GM23338 (cell line): ENCODE measurements at regions not wholly inside any gene's neighbourhood (a gene's known extent, or its start where the extent isn't known, plus 50 kb on each side); places are given as distances from the start of the nearest gene placed in this dataset.

Experiments used
- ATAC-seq: fragments of 200-7000 bp; cut with Tn5 transposase; 3 replicates; pipeline ENCODE4 v1.9.1; 2020
- DNase-seq: peaks from one replicate; pipeline ENCODE4 v3.0.0-alpha.2; 2015; ENCODE audit warnings: low spot score
- H2AFZ ChIP-seq: fragments of 200-600 bp; sonication (generic); 2 replicates; pipeline ENCODE4 v1.8.0; 2016; ENCODE audit warnings: antibody characterized with exemption, mild to moderate bottlenecking, moderate library complexity
- H3F3A ChIP-seq: fragments of 200-600 bp; sonication (generic); replicated peaks from 2 replicates; pipeline ENCODE4 v1.8.0; 2017; ENCODE audit warnings: antibody characterized with exemption, mixed run types, low read depth
- H3K27ac ChIP-seq: fragments of 200-600 bp; sonication (generic); 2 replicates; pipeline ENCODE4 v1.6.1; 2016; ENCODE audit warnings: low read depth
- H3K27me3 ChIP-seq: fragments of 200-600 bp; sonication (generic); 2 replicates; pipeline ENCODE4 v1.8.0; 2016; ENCODE audit warnings: mild to moderate bottlenecking, mixed run types, moderate library complexity; ENCODE audit not compliant: insufficient read depth
- H3K36me3 ChIP-seq: fragments of 200-600 bp; sonication (generic); 2 replicates; pipeline ENCODE4 v1.8.0; 2016; ENCODE audit warnings: mild to moderate bottlenecking; ENCODE audit not compliant: insufficient read depth
- H3K4me1 ChIP-seq: fragments of 200-600 bp; sonication (generic); 2 replicates; pipeline ENCODE4 v1.8.0; 2016; ENCODE audit warnings: mild to moderate bottlenecking, moderate library complexity; ENCODE audit not compliant: insufficient read depth
- H3K4me2 ChIP-seq: fragments of 200-600 bp; sonication (generic); 2 replicates; pipeline ENCODE4 v1.7.1; 2017; ENCODE audit warnings: mixed run types
- H3K4me3 ChIP-seq: fragments of 200-600 bp; sonication (generic); 2 replicates; pipeline ENCODE4 v1.6.1; 2016; ENCODE audit warnings: mixed run types
- H3K79me2 ChIP-seq: fragments of 200-600 bp; sonication (generic); replicated peaks from 2 replicates; pipeline ENCODE4 v1.8.0; 2017; ENCODE audit warnings: mild to moderate bottlenecking; ENCODE audit not compliant: insufficient read depth
- H3K9me2 ChIP-seq: fragments of 200-600 bp; sonication (generic); 2 replicates; pipeline ENCODE4 v1.8.0; 2017; ENCODE audit not compliant: insufficient read depth
- H4K20me1 ChIP-seq: fragments of 200-600 bp; sonication (generic); replicated peaks from 2 replicates; pipeline ENCODE4 v1.8.0; 2017; ENCODE audit warnings: mild to moderate bottlenecking; ENCODE audit not compliant: insufficient read depth
- H3K27ac Mint-ChIP-seq: 2 replicates; pipeline ENCODE4 v1.8.0; 2020; ENCODE audit warnings: inconsistent platforms, mild to moderate bottlenecking, moderate library complexity, mixed read lengths
- H3K27me3 Mint-ChIP-seq: 3 replicates; pipeline ENCODE4 v1.8.0; 2022; ENCODE audit warnings: low read depth, mild to moderate bottlenecking, moderate library complexity, mixed read lengths, inconsistent platforms; ENCODE audit not compliant: insufficient read depth, poor library complexity
- H3K36me3 Mint-ChIP-seq: 3 replicates; pipeline ENCODE4 v1.8.0; 2021; ENCODE audit warnings: low read depth, mild to moderate bottlenecking, inconsistent platforms, moderate library complexity, mixed read lengths
- H3K4me1 Mint-ChIP-seq: 3 replicates; pipeline ENCODE4 v1.8.0; 2020; ENCODE audit warnings: mild to moderate bottlenecking, inconsistent platforms, mixed read lengths
- H3K4me3 Mint-ChIP-seq: 3 replicates; pipeline ENCODE4 v1.8.0; 2021; ENCODE audit warnings: moderate library complexity, mild to moderate bottlenecking, inconsistent platforms, mixed read lengths
- H3K9me3 Mint-ChIP-seq: 3 replicates; pipeline ENCODE4 v1.8.0; 2020; ENCODE audit warnings: moderate library complexity, mild to moderate bottlenecking, inconsistent platforms, mixed read lengths
- CREB1 ChIP-seq: fragments of 250-450 bp; sonication (Bioruptor Pico); IDR thresholded peaks from 2 replicates; pipeline ENCODE4 v1.5.0; 2020; ENCODE audit warnings: low read depth, mild to moderate bottlenecking, moderate library complexity
- CTCF ChIP-seq, 2 experiments: fragments of 200-600 bp in 1 of 2; sonication (generic) in 1 of 2; conservative IDR thresholded peaks; 2 replicates each; pipeline versions ENCODE4 v1.5.1 to v1.6.1; 2016 to 2017; ENCODE audit warnings: antibody characterized with exemption in 2 of 2, low read depth in 2 of 2, mild to moderate bottlenecking in 2 of 2, moderate library complexity in 1 of 2
- ETS1 ChIP-seq: IDR thresholded peaks from 2 replicates; pipeline ENCODE4 v1.6.1; 2016; ENCODE audit warnings: antibody characterized with exemption
- EZH2 ChIP-seq: fragments of 200-600 bp; sonication (generic); IDR thresholded peaks from one replicate; pipeline ENCODE4 v1.8.0; 2017; ENCODE audit warnings: antibody characterized with exemption, mild to moderate bottlenecking, low read depth; ENCODE audit not compliant: unreplicated experiment
- EZH2phosphoT487 ChIP-seq: fragments of 200-600 bp; sonication (generic); IDR thresholded peaks from one replicate; pipeline ENCODE4 v1.8.1; 2018; ENCODE audit warnings: antibody characterized with exemption; ENCODE audit not compliant: unreplicated experiment
- JUNB ChIP-seq: IDR thresholded peaks from one replicate; pipeline ENCODE4 v1.6.1; 2016; ENCODE audit warnings: antibody characterized with exemption; ENCODE audit not compliant: unreplicated experiment
- NANOG ChIP-seq: IDR thresholded peaks from 2 replicates; pipeline ENCODE4 v1.6.1; 2016; ENCODE audit warnings: antibody characterized with exemption, borderline replicate concordance
- POLR2AphosphoS5 ChIP-seq: IDR thresholded peaks from 2 replicates; pipeline ENCODE4 v1.6.1; 2016; ENCODE audit warnings: antibody characterized with exemption, low read depth
- REST ChIP-seq: IDR thresholded peaks from one replicate; pipeline ENCODE4 v1.6.1; 2018; ENCODE audit warnings: antibody characterized with exemption; ENCODE audit not compliant: unreplicated experiment
- STAT1 ChIP-seq: IDR thresholded peaks from one replicate; pipeline ENCODE4 v1.6.1; 2016; ENCODE audit warnings: antibody characterized with exemption; ENCODE audit not compliant: unreplicated experiment
- ZNF114 ChIP-seq: fragments of 250-450 bp; sonication (Bioruptor Pico); IDR thresholded peaks from 2 replicates; pipeline ENCODE4 v1.5.0; 2020; ENCODE audit warnings: mild to moderate bottlenecking, moderate library complexity
- ZNF331 ChIP-seq: fragments of 250-450 bp; sonication (Bioruptor Pico); IDR thresholded peaks from 2 replicates; pipeline ENCODE4 v1.5.0; 2020; ENCODE audit warnings: low read depth, mild to moderate bottlenecking, moderate library complexity
- ZNF462 ChIP-seq: fragments of 250-450 bp; sonication (Bioruptor Pico); IDR thresholded peaks from 2 replicates; pipeline ENCODE4 v1.5.0; 2020; ENCODE audit warnings: mild to moderate bottlenecking, moderate library complexity

- Histone ChIP-seq H3K27ac (no peak overlapping the region), H3K79me2 (no peaks in the 10 kb centered on the region), H4K20me1 (no peaks in the 10 kb centered on the region), H3K4me1 (0 out of 2 replicates have a peak, but pooled peaks cover 9% of the 10 kb centered on the region), H3K9me2 (no peaks in the 10 kb centered on the region), H3K4me3 (no peak overlapping the region), H3K4me2 (no peak overlapping the region), H3K27me3 (no peaks in the 10 kb centered on the region), H3K36me3 (no peaks in the 10 kb centered on the region), H2AFZ (no peak overlapping the region), H3F3A (no peaks in the 10 kb centered on the region)
- peaks cover 11% of the 10 kb centered on the region for H3K4me1 Mint-ChIP-seq
- ATAC-seq (no peak; the same call in 2 of the 3 replicates), DNase-seq (no peak)
- no peak overlapping the region for H3K27ac Mint-ChIP-seq
- peaks cover 13% of the 10 kb centered on the region; the same call in 2 of the 3 replicates for H3K36me3 Mint-ChIP-seq
- no peak for TF ChIP-seq POLR2AphosphoS5
- TF ChIP-seq ZNF114 (CRISPR knock-in tag), result no peak
- no peak for TF ChIP-seq REST
- no peak for TF ChIP-seq ZNF462
- no peak for TF ChIP-seq CTCF (conservative IDR thresholded peaks at IDR 0.05; ENCODE audit: low read depth in 2 of 2)
- TF ChIP-seq CREB1, result no peak
- TF ChIP-seq EZH2phosphoT487, result no peak
- no peak for TF ChIP-seq STAT1
- TF ChIP-seq ZNF331 (CRISPR knock-in tag), result no peak
- TF ChIP-seq EZH2, result no peak
- no peak for TF ChIP-seq NANOG
- TF ChIP-seq JUNB, result no peak
- no peak for TF ChIP-seq ETS1
- peaks cover 20% of the 10 kb centered on the region for H3K9me3 Mint-ChIP-seq
- no peak overlapping the region for H3K4me3 Mint-ChIP-seq
- H3K27me3 Mint-ChIP-seq, result peaks cover 7% of the 10 kb centered on the region
Measured at GRCh38 chr4:181017038-181017437, 1226.2 kb upstream of the TENM3 start.
